ELF-1 (cell line): ENCODE measurements at regions not wholly inside any gene's neighbourhood (a gene's known extent, or its start where the extent isn't known, plus 50 kb on each side); places are given as distances from the start of the nearest gene placed in this dataset.

Experiments
- DNase-seq: peaks from one replicate; pipeline ENCODE4 v3.0.0-alpha.2; 2016; ENCODE audit warnings: low read depth, low spot score

GRCh38 chr3:69647511-69648110, 91.7 kb upstream of the MITF start:
- no peak for DNase-seq

GRCh38 chr3:69647081-69647480, 92.2 kb upstream of the MITF start:
- DNase-seq: no peak

- DNase-seq: no peak
These were observed 92.8 kb upstream of the MITF start for GRCh38 chr3:69646287-69647067.

GRCh38 chr3:69642606-69643005, 96.7 kb upstream of the MITF start:
- DNase-seq: no peak

DNA sequence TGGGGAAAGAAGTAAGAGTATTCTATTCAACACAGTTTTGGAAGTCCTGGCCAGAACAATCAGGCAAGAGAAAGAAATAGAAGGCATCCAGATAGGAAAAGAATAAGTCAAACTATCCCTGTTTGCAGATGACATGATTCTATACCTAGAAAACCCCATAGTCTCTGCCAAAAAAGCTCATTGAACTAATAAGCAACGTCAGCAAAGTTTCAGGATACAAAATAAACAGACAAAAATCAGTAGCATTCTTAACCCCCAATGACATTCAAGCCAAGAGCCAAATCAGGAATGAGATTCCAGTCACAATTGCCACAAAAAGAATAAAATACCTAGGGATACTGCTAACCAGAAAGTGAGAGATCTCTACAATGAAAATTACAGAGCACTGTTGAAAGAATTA, 99.4 kb upstream of the MITF start:
- no peak for DNase-seq

DNA sequence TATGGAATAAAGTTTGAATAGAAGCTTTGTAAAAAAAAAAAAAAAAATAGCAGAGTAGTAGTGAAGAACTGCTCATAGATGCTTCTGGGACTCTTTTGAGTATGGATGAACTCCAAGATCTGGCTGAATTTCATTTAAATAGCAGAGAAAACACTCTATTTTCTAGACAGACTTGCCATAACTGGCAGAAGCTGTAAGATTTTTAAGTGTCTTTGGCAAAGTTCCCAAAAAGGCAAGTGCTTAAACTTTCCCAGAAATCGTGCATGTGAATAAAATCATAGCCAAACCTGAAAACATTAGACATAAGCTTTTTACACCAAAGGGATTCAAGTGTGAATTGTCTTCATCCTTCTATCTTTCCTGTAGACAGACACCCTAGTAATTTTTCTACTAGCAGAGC, 110.3 kb upstream of the MITF start:
- no peak for DNase-seq

DNA sequence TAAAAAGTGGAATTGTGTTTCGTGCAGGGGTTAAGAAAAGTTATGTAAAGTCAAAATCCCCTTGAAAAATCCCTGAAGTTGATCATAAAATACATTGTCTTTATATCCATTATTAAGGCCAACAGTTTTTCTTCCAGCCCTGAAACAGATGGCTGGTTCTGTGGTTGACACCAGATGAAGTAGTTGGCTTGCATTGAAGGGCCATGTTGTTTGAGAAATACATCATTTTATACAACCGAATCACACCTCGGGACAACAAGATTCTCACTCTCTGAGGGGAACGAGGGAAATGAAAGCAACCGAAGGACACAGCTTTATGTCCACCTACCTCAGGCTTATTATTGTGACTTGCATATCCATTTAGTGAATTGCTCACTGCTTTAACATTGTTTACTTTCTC, 126.0 kb upstream of the MITF start:
- no peak for DNase-seq

DNA sequence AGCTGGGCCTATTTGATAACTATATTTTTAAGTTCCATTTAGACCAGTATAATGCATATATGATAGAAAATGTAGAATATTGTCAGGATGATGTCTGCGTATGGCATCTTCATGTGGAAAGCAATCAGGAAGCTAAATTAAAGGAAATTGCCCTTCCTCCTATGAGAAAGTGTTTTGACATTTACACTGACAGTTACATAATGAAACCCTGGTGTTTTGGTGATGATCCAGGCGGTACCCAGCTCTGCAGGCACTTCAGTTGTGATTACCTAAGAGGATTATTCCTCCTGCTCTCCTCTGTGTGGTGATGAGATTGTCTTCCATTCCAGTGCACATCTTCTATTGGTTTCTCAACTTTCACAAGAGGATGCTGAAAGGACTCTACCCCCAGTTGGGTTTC, 126.5 kb upstream of the MITF start:
- DNase-seq: no peak

DNA sequence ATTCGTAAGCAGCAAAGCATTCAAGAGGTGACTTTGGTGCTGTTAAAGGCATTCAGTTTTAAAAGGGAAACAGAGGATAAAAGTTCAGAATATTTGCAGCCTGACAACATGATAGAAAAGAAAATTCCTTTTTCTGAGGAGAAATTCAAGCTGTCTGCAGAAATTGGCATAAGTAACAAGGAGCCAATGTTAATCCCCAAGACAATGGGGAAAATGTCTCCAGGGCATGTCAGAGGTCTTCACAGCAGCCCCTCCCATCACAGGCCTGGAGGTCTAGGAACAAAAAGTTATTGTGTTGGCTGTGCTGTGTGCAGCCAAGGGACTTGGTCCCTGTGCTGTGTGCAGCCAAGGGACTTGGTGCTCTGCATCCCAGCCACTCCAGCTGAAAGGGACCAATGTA, 129.7 kb upstream of the MITF start:
- DNase-seq: peak; percentile 3

- DNase-seq: no peak
These were observed 131.6 kb upstream of the MITF start for GRCh38 chr3:69607466-69608305.

DNA sequence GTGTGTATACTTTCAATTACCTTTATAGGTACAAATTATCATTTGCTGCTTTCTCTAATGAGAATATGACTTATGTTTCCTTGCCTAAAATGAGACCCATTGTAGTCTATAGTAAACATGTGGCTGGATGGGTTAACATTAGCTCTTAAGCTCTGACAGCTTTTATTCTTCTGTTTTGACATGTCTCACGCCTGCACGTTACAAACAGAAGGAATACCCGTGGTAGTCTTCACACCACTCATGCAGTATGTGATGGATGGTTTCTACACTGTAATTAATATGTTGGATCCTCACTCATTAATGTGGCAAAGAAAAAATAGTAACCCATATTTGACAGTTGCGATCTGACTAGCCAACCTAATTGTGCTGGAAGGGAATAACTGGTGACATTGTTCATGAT, 133.4 kb upstream of the MITF start:
- no peak for DNase-seq

- no peak for DNase-seq
These were observed 134.4 kb upstream of the MITF start for GRCh38 chr3:69604735-69605450.

- no peak for DNase-seq
These were observed 137.2 kb upstream of the MITF start for GRCh38 chr3:69602112-69602511.

DNA sequence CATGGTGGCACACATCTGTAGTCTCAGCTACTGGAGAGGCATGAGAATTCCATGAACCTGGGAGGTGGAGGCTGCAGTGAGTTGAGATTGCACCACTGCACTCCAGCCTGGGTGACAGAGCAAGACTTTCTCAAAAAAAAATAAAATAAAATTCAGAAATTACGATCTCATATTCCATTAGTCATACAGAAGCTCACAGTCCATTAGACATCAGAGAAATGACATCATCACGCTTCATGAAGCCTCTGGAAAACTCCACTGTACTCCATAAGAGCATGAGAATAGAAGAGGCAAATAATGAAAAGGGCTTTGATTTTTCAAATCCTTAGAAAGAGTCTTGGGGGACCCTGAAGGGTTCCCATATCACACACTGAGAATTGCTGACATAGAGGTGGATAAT, 145.0 kb upstream of the MITF start:
- DNase-seq: no peak

GRCh38 chr3:69591164-69591736, 148.0 kb upstream of the MITF start:
- DNase-seq: no peak

DNA sequence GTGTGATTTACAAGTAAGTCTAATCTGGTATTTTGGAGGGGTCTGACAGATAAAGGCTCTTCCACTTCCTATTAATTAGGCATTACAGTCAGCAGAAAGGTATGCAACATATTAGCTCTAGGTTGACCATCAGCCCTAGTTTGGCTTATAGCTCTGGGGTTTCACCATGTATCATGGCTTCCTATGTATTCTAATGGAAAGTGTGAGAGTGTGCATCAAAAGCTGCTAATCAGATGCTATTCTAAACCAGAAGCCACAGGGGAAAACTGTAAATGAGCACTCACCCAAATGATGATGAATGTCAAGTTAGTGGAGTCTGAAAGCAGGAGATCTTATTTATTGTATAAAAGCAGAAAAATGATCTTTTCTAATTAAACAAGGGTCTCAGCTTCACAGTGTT, 149.2 kb upstream of the MITF start:
- DNase-seq: no peak

- no peak for DNase-seq
These were observed 151.1 kb upstream of the MITF start for GRCh38 chr3:69588170-69588569.

- no peak for DNase-seq
These were observed 153.8 kb upstream of the MITF start for GRCh38 chr3:69585472-69585871.

- DNase-seq: no peak
These were observed 157.2 kb upstream of the MITF start for GRCh38 chr3:69582044-69582443.

DNA sequence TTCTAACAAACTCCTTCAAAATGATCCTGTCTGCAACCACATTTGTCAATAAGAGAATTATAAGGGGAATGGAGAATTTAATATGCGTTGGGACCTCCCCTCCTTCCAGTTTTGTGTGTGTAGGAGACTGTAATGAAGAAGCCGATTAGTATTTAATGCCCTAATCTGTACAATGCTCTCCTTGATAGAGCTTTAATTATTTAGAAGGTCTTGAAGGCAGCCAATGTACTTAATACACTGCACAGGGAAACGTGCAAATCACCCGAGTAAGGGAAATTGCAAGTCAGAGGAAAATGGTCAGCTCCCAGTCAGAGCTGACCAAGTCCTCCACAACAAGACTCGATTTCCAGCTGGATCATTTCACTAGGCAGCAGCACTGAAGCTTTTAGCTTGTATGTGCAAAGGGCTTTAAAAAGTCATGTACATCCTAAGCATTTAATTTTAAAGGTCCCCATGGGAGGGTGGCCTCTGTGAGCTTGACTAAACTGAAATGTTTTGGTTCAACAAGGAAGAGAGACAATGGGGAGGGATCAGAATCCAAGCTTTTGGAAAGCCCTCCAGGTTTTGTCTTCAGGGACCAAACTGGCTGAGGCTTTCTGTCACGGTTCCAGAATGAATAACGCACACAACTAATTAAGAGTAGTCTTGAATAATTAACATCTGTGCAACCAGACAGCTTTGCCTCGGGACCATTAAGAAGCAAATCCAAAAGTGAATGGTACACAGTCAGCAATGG, 159.8 kb upstream of the MITF start:
- DNase-seq: no peak

GRCh38 chr3:69569520-69569919, 169.7 kb upstream of the MITF start:
- DNase-seq: no peak
